Brain microvascular endothelial cell (primary cell): ENCODE measurements at regions not wholly inside any gene's neighbourhood (a gene's known extent, or its start where the extent isn't known, plus 50 kb on each side); places are given as distances from the start of the nearest gene placed in this dataset.

ENCODE experiments used
- DNase-seq: peaks from one replicate; pipeline ENCODE4 v3.0.0-alpha.2; 2020
- H3K27ac ChIP-seq: fragments of 250-450 bp; sonication (Bioruptor Pico); 2 replicates; pipeline ENCODE4 v1.5.1; 2020; ENCODE audit warnings: mild to moderate bottlenecking, moderate library complexity
- H3K27me3 ChIP-seq: fragments of 250-450 bp; sonication (Bioruptor Pico); replicated peaks from 2 replicates; pipeline ENCODE4 v1.5.1; 2020; ENCODE audit warnings: mild to moderate bottlenecking
- H3K36me3 ChIP-seq: fragments of 250-450 bp; sonication (Bioruptor Pico); replicated peaks from 2 replicates; pipeline ENCODE4 v1.5.1; 2020; ENCODE audit warnings: mild to moderate bottlenecking
- H3K4me3 ChIP-seq: 2 replicates; pipeline ENCODE4 v1.5.1; 2011; ENCODE audit warnings: low read depth, mild to moderate bottlenecking, control low read depth, low read length, moderate library complexity
- in situ Hi-C: cut with HindIII; loops from 2 replicates; pipeline ENCODE4 v1.10.0; 2017; ENCODE audit warnings: low sequenced_read_pairs, low pct_ligation_motif_present
- TF ChIP-seq, protein P1 (sequence below): IDR thresholded peaks from 2 replicates; pipeline ENCODE4 v1.5.1; 2011; ENCODE audit warnings: low read depth, mild to moderate bottlenecking, moderate library complexity, low read length, control low read depth, inconsistent platforms; ENCODE audit errors: missing control alignments

- no peaks in the 10 kb centered on the region for H3K36me3 ChIP-seq
- DNase-seq = no peak
- TF ChIP-seq, protein P1, sequence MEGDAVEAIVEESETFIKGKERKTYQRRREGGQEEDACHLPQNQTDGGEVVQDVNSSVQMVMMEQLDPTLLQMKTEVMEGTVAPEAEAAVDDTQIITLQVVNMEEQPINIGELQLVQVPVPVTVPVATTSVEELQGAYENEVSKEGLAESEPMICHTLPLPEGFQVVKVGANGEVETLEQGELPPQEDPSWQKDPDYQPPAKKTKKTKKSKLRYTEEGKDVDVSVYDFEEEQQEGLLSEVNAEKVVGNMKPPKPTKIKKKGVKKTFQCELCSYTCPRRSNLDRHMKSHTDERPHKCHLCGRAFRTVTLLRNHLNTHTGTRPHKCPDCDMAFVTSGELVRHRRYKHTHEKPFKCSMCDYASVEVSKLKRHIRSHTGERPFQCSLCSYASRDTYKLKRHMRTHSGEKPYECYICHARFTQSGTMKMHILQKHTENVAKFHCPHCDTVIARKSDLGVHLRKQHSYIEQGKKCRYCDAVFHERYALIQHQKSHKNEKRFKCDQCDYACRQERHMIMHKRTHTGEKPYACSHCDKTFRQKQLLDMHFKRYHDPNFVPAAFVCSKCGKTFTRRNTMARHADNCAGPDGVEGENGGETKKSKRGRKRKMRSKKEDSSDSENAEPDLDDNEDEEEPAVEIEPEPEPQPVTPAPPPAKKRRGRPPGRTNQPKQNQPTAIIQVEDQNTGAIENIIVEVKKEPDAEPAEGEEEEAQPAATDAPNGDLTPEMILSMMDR = no peak
- in situ Hi-C loops = no loop called here
- no peak overlapping the region for H3K4me3 ChIP-seq
- no peak overlapping the region for H3K27ac ChIP-seq
- no peaks in the 10 kb centered on the region for H3K27me3 ChIP-seq
Measured at GRCh38 chr4:137213372-137214173, 318.7 kb downstream of the PCDH18 start.

- H3K36me3 ChIP-seq = no peaks in the 10 kb centered on the region
- TF ChIP-seq, protein P1 = no peak
- DNase-seq = no peak
- in situ Hi-C loops = no loop called here
- H3K27ac ChIP-seq = no peak overlapping the region
- H3K4me3 ChIP-seq = no peak overlapping the region
- H3K27me3 ChIP-seq = no peaks in the 10 kb centered on the region
Measured at GRCh38 chr4:137212601-137213000, 319.7 kb downstream of the PCDH18 start.

DNA sequence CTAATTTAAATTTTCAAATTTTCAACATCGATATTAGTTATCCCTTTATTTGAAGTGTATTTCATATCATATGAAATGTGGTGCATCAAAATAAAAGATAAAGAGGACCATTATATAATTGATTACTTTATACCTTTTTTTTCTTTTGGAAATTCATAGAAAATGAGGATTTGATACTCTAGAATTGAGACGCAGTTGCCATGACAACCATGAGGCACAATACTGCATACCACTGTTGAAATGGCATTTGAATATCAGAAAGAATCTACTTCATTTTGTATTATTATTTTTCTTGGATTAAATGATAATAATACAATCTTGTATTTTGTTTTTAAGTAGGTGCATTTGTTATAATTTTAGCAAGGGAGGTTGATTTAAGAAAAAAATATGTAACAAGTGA lies 323.1 kb downstream of the PCDH18 start:
- Histone ChIP-seq H3K4me3 (no peak overlapping the region), H3K36me3 (no peaks in the 10 kb centered on the region), H3K27me3 (no peaks in the 10 kb centered on the region), H3K27ac (no peak overlapping the region)
- TF ChIP-seq, protein P1 = no peak
- in situ Hi-C loops = no loop called here
- no peak for DNase-seq

DNA sequence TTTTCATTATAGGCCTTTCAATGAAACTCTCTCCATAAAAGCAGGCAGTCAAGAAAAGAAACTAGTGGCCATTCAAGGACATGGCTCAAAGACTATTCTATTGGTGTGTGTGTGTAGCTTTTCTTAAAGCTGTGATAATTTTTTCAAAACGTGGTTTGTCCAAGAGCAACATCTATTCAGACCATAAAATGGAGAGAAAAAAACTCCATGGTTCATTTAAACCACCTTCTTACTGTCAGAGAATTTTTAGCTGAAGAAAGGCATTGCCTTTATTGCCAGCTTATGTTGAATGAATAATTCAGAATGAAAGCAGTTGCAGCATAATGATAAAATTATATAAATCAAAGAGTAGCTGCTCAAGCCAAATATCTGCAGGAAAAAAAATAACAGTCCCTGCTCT lies 325.5 kb downstream of the PCDH18 start:
- in situ Hi-C loops = no loop called here
- H3K27me3 ChIP-seq = no peaks in the 10 kb centered on the region
- H3K4me3 ChIP-seq = no peak overlapping the region
- H3K36me3 ChIP-seq = no peaks in the 10 kb centered on the region
- H3K27ac ChIP-seq = no peak overlapping the region
- no peak for DNase-seq
- TF ChIP-seq, protein P1 = no peak

GRCh38 chr4:137203601-137204000 lies 328.7 kb downstream of the PCDH18 start:
- no peaks in the 10 kb centered on the region for H3K27me3 ChIP-seq
- in situ Hi-C loops = no loop called here
- peak overlapping the region; percentile 55 for H3K27ac ChIP-seq
- DNase-seq = peak; percentile 96
- TF ChIP-seq, protein P1 = peak; percentile 37
- no peak overlapping the region for H3K4me3 ChIP-seq
- H3K36me3 ChIP-seq = no peaks in the 10 kb centered on the region

GRCh38 chr4:137200322-137200721 lies 332.0 kb downstream of the PCDH18 start:
- DNase-seq = no peak
- in situ Hi-C loops = no loop called here
- TF ChIP-seq, protein P1 = no peak

More at GRCh38 chr4:137200322-137200721, 332.0 kb downstream of the PCDH18 start:
- no peaks in the 10 kb centered on the region for H3K36me3 ChIP-seq
- H3K4me3 ChIP-seq = no peak overlapping the region
- H3K27me3 ChIP-seq = no peaks in the 10 kb centered on the region
- no peak overlapping the region for H3K27ac ChIP-seq
